Medulla oblongata (tissue), 1 donor: ENCODE measurements at regions not wholly inside any gene's neighbourhood (a gene's known extent, or its start where the extent isn't known, plus 50 kb on each side); places are given as distances from the start of the nearest gene placed in this dataset.
"Not testable (repeated sequence)": the region's sequence is repeated elsewhere in the genome, so short reads cannot be mapped to it uniquely, and the experiment has no call there.

Source experiments
- DNase-seq: peaks from one replicate; pipeline ENCODE4 v3.0.0-alpha.2; 2015; ENCODE audit errors: extremely low spot score

- peak; percentile 96 for DNase-seq
Measured at GRCh38 chrY:10627116-10627515, 1099.4 kb downstream of the TSPY10 start.

- DNase-seq = not testable (repeated sequence)
Measured at GRCh38 chrY:10648813-10649212, 1121.1 kb downstream of the TSPY10 start.

GRCh38 chrY:10657120-10657519 is 1129.4 kb downstream of the TSPY10 start:
- not testable (repeated sequence) for DNase-seq

- DNase-seq = no peak
Measured at GRCh38 chrY:10666785-10667184, 1139.1 kb downstream of the TSPY10 start.

GRCh38 chrY:10686414-10686813 is 1158.7 kb downstream of the TSPY10 start:
- DNase-seq = no peak
